IPS DF 4.7 (cell line): ENCODE measurements at regions not wholly inside any gene's neighbourhood (a gene's known extent, or its start where the extent isn't known, plus 50 kb on each side); places are given as distances from the start of the nearest gene placed in this dataset.

ENCODE experiments used
- DNase-seq: peaks from one replicate; pipeline ENCODE4 v3.0.0-alpha.2; 2013; ENCODE audit warnings: low spot score; ENCODE audit errors: extremely low read depth

DNA sequence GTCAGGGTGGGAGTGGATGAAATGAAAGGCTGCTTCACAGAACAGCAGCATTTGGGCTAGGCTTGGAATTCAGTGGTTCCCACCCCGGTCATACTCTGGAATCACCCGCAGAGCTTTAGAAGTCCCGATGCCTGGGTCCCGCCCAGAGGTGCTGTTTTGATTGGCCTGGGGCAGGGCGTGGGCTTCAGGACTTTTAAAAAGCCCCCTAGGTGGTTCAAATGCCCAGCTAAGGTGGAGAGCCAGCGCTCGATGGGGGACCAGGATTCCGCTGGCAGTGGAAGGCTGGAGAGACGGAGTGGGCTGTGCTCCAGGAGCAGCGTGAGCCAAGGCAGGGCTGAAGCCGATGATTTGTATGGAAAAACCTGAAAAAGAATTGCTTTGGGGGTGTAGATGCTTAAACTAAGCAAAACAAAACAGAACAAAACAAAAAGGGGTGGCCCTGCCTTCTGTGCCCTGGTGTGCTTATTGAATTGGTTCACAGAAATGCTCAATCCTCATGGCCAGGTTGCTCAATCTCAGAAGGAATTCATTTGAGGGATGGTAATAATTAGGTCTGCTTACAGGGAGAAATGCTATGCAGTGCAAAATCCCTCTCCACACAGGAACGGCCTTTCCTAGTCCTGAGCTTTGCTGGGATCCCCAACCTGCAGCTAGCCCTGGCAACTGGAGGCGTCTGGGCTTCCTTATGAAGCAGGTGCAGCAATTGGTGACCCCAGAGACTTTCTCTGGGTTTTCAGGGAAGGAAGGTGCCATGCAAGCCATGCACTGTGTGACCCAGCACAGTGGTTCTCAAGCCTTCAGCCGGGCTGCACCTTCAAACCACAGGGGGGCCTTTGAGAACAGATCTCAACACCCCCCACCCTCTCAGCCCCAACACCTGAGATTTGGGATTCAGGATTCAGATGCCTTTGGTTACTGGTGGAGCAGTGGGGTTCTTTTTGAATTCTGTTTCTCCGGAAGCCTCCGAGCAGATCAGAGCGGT is 174.0 kb upstream of the ZNF618 start:
- DNase-seq, result no peak

DNA sequence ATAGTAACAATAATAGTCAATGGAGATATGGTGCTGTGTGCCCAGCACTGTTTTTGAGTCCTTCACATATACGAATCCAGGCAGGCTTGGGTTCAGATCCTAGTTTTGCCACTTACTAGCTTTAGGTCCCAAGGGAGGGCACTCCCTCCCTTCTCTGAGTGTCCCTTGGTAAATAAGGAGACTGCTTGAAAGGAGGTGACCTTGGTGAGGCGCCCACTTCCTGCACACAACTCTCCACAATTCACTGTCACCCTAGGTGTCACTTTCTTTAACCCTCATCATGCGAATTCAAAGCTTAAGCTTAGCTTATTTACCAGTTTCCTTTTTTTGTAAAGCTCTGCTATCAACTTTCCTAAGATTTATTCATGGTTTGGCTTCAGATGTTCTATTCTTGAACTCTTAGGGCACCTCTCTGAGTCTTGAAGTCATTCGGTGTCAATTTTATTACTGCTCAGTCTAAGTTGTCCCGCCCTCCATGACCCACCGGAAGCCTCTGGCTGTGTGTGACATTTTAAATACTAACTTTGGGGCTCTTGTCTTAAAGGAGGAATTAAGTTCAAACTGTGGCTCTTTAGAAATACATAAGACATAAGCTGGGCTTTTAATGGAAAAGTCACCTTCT is 170.7 kb upstream of the ZNF618 start:
- DNase-seq, result no peak

DNA sequence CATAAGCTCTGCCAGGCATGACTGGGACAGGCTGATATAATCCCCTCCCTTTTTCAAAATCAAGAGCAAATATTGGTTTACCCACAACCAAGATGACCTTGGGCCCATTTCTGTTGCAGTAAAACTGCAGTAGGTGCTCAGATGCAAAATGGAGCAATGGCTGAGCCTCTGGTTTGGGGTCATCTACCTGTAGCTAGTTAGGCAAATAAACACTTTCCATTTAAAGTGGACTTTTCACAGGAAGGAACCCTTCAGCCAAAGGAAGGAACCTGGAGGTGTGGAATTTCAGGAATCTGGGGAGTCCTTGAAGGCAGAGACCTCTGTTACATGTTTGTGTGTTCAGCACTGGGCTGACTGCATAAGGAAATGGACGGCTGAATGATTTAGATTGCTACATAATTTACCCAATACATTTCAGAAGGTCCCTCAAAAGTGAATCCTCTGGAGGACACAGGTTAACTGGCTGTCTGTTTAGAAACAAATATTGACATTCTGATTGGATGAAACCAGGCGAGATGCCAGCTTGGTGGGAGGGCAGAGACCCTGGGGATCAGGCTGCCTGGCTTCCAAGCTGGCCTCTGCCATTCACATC is 170.1 kb upstream of the ZNF618 start:
- DNase-seq, result peak; percentile 81

DNA sequence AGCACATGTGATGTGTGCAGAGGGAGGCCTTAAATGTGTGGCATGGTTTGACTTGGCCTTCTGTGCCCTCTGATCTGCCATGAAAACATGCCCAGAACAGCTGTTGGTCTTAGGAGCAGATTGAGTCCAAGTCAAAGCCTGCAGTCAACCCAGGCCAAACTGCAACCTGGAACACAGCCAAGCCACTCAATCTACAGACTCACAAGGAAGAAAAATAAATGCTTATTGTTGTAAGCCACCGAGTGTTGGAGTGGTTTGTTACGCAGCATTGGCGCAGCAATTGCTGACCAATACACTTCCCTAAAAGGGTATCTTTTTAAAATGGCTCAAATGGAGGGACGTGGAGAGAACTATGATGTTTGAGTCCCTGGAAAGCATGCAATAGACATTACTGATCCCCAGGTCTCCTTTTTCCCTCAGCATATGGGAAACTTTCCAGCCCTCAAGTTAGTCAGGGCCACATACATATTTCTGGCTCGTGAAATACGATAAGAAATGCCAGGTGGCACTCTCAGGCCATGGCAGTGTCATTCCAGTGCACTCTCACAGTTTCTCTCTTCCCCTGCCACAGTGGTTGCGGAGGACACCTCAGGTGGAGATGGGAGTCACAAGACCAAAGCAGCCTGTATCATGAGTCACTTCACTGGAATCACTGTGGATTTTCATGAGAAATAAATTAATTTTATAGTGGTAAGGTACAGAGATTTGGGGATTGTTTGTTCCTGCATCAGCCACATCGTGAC is 168.0 kb upstream of the ZNF618 start:
- DNase-seq, result no peak

DNA sequence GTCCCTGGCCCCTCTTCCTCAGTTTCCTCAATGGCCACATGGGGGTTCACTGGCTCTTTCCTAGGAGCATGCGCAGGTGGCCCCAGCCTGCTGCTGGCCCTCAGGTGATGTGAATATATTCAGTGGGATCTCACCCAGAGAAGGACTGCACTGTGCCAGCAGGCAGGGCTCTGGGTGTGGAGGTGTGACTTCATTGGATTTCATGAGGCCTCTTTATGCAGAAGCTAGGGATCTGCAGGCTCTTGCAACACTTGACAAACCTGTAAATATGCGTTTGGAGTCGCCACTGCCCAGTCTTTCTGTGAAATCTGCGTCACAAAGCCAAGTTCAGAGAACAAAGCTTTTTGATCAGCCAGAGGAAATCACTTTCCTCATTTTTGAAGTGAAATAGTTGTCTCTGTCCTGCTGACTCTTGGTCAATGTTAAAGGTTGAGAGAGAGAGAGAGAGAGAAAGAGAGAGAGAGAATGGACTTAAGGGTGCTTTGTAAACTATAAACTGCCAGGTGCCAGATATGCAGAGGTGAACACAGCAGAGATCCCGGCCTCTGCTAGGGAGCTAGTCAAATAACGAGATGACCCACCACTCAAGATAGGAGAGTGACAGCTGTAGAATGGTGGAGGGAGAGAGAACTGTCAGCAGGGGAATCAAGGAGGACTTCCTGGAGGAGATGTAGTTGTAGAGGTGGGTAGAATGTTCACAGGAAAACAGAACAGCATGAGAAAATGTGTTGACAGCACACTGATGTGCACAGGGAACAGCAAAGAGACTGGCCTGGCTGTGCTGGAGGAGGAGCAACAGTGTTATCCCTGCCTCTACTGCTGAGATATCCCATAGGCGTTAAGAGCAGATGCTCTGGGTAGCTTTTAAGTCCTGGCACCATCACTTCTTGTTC is 167.0 kb upstream of the ZNF618 start:
- DNase-seq, result no peak

DNA sequence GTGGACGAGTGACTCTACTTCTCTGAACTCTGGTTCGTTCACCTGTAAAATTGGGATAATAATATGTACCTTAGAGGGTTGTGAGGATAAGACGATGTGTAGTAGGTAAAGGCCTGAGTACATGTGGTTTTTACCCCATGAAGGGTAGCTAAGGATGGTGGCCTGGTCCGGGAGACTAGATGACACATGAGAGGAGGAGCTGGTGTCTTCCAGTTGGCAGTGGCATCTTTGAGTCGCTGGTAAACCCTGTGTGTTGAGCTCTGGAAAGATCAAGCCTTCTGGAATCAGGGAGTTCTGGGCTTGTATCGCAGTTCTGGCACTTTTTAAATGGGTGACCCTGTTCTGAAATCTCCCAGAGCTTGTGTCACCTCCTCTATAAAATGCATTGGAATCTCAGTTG is 166.4 kb upstream of the ZNF618 start:
- DNase-seq, result no peak

DNA sequence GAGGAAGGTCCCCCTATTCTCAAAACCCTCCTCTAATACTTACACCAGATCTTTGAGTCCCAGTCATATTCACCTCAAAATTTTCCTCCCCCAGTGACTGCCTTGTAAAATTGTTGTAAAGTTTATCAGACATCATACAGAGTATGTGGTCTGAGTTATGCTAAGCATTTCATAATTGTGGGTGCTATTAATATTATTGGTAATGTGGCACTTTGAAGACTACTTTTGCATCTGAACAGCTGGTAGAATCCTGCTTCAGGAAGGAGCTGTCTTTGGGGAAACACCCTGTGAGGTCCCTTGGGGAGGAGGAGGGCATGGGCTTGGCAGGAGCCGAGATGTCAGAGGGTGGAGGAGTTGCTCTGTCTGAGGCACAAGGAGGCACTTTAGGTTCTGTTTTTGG is 164.9 kb upstream of the ZNF618 start:
- DNase-seq, result no peak

DNA sequence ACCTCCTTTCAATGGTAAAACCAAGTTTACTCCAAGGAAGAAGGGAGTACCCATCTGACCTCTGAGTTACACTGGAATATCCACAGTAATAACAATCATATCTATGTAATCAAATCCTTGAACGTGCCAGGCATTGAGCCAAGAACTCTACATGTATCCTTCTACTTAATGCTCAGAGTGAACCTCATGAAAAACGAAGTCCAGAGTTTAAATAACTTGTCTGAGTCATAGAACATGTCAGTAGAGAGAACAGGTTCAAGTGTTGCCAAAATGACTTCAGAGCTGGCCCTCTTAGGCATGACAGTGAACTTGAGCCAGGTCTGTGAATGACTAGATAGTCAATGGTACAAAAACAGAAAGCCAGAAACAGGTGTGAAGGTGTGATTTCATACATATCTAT is 164.1 kb upstream of the ZNF618 start:
- no peak for DNase-seq

DNA sequence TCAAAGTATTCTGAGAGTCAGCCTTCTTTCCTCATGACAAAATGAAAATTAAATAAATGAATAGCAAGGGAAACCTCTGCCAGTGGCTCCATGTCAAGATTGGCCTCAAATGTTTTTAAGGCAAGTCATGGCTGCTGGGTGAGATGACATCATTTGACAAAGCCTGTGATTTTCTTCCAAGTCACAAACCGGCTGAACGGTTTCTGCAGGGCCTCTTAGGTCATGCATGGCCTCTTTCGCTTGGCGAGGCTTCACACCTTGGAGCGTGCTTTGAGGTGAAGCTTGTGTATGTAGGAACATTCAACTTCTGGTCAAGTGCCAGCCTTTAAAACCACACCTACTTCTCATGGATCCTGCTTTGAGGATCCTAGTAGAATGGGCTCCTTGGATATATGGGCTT is 161.0 kb upstream of the ZNF618 start:
- DNase-seq, result no peak

DNA sequence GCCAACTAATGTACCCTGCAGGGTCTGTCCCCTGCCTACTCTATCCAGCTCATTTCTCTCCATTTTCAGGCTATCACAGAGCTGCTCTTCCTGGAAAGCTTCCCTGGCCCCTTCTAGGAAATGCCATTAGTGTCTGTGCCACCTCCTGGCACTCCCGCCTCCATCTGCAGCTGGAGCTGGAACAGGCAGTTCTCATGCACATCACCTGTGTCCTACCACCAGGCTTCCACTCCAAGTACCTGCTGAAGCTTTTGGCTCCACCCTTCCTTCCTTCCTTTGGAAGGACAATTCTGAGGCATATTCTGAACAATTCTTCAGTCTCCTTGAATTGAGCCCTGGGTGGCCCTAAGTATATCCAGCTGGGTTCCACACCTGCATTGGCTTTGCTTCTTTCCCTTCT is 156.2 kb upstream of the ZNF618 start:
- DNase-seq, result no peak

DNA sequence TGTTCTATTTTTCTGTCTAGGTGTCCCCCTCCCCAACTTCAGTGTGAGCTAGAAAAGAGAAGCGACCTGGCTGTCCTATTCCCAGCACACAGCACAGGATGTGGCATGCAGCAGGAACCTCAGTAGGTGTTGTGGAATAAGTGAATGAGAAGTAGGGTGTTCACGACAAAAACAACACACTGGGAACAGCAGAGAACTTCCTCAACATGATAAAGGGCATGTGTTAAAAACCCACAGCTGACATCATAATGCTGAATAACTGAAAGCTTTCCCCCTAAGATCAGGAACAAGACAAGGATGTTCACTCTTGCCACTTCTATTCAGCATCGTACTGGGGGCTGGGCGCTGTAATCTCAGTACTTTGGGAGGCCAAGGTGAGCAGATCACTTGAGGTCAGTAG is 155.6 kb upstream of the ZNF618 start:
- DNase-seq, result peak; percentile 72

DNA sequence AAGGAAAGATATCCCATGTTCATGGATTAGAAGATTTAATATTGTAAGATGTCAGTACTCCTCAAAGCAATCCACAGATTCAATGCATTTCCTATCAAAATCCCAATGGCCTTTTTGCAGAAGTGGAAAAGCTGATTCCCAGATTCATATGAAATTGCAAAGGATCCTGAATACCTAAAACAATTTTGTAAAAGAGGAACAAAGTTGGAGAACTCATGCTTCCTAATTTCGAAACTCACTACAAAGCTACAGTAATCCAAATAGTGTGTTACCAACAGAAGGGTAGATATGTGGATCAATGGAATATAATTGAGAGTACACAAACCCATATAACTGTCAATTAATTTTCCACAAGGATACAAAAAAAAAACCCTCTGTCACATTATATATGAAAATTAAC is 154.3 kb upstream of the ZNF618 start:
- no peak for DNase-seq

DNA sequence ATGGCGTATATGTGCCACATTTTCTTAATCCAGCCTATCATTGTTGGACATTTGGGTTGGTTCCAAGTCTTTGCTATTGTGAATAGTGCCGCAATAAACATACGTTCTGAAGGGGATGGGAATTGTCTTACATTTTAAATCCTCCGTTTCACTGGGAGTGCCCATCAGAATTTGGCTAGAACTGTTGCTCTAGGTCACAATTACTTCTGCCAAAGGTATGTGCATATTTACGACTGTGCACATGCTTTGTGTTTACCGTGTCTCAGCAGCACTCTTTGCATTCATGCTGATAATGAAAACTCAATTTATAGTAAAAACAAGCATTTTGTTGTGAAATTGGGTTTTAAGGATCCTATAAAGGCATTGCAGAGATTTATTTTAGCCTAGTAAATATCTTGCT is 151.9 kb upstream of the ZNF618 start:
- no peak for DNase-seq

DNA sequence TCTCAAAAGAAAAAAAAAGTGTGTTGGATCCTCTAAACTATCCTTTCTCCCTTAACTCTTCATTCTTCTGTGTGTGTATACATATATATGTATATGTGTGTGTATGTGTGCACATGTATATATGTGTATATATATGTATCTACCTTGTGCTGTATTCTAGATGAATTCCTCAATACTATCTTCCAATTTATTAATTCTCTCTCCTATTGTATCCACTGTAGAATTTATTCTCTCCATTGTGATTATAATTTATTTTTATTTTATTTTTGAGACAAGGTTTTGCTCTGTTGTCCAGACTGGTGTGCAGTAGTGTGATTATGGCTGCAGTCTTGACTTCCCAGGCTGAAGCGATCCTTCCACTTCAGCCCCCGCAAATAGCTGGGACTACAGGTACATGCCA is 147.1 kb upstream of the ZNF618 start:
- no peak for DNase-seq

DNA sequence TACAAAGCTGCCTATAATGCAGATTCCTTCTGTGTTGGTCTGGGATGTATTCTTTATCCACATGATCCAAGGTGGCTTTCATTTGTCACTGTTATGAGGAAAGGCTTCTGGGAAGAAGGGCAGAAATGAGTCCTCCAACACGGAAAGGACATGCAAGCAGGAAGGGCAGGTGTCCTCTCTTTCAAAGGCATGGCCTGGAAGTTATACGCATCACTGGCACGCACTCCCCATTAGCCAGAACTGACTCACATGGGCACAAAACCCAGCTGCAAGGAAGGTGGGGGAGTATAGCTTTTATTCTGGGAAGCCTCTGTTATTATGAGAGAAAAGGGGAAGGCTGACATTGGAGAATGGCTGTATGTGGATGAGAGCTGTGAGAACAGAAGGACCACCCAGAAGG is 141.3 kb upstream of the ZNF618 start:
- DNase-seq, result no peak

DNA sequence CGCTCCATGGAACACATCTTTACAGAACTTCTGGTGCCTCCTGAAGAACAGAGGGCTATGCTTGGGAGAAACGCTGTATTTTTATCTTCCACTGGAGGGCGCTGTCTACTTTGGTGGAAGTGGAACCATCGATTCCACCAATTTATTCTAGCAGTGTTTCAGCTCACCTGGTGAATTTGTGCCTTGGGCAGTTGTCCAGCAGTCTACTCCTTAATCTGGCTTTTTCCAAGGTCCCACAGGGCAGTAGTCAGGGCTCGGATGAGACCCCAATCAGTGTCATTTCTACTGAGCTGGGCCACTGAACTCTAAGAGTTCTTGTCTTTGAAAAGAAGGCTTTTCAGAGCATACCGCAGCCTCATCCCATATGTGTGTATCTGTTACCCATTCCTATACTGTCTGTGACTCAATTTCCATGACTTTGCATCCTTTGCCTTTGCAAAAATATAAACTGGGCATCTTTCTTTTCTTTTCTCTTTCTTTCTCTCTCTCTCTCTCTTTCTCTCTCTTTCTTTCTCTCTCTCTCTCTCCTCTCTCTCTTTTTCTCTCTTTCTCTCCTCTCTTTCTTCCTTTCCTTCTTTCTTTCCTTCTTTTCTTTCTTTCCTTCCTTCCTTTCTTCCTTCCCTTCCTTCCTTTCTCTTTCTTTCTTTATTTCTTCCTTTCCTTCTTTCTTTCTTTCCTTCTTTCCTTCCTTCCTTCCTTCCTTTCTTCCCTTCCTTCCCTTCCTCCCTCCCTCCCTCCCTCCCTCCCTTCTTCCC is 138.4 kb upstream of the ZNF618 start:
- no peak for DNase-seq

DNA sequence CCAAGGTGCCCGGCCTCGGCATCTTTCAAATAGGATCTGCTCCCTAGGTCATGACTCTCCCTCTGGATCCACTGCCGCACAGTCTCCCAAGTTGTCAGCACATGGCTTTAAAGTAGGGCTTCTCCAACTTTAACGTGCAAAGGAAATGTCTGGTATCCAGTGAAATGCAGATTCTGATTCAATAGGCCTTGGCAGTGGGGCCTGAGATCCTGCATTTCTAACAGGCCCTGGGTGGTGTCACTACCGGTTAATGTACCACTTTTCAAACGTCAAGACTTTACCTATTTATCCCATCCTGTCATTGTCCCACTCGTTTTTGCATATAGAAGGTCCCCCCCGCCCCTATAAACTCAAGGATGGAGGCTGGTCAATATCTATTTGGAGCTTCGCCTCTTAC is 137.6 kb upstream of the ZNF618 start:
- DNase-seq, result no peak

DNA sequence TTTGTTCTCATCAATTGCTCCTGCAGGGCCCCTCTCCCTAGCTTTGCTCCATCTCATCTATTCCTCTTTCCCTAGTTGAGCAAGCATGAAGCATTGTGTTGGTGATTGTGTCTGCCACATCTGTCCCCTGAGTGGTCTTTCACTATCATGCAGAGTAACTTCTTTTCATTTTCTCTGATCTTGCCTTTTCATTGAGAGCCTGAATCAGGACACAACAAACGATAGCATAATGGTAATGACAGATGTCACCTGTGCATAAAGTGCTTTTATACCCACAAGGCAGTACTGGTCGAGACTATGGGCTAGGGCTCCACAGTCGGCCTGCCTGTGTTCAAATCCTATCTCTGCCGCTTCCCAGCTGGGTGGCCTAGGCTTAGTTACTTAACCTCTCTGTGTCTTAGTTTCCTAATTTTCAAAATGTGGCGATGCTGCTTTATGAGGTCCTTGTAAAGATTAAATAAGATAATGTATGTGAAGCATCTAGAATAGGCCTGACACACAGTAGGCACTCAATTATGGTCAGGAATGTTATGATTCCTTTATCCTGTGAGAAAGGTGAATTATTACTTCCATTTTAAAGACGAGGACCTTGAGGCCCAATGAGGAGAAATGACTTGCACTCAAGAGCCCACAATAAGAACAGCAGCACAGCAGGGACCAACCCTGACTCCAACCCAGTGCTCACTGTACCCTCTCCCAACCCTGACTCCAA is 137.1 kb upstream of the ZNF618 start:
- DNase-seq, result no peak
